Vagina (tissue), 2 donors: ENCODE measurements at regions not wholly inside any gene's neighbourhood (a gene's known extent, or its start where the extent isn't known, plus 50 kb on each side); places are given as distances from the start of the nearest gene placed in this dataset.
"Not testable (repeated sequence)": the region's sequence is repeated elsewhere in the genome, so short reads cannot be mapped to it uniquely, and the experiment has no call there.

ENCODE experiments used
- DNase-seq, 2 donors: peaks; one replicate each; pipeline ENCODE4 v3.0.0-alpha.2; 2017; ENCODE audit errors: extremely low spot score in 2 of 2
- H3K27ac ChIP-seq: fragments of 200-600 bp; sonication (generic); one replicate; pipeline ENCODE4 v1.5.1; 2019
- H3K27me3 ChIP-seq: fragments of 200-600 bp; sonication (generic); one replicate; pipeline ENCODE4 v1.5.1; 2019
- H3K36me3 ChIP-seq, 2 donors: fragments of 200-600 bp; sonication (generic); one replicate each; pipeline ENCODE4 v1.5.1; 2017 to 2019
- H3K4me1 ChIP-seq: fragments of 200-600 bp; sonication (generic); one replicate; pipeline ENCODE4 v1.5.1; 2019
- H3K4me3 ChIP-seq, 2 donors: fragments of 200-600 bp; sonication (generic); 1 replicate in 1 of 2; 2 replicates in 1 of 2; pipeline ENCODE4 v1.5.1; 2016 to 2019
- H3K9me3 ChIP-seq: fragments of 200-600 bp; sonication (generic); one replicate; pipeline ENCODE4 v1.5.1; 2019
- POLR2A ChIP-seq, 2 donors: fragments of 450-650 bp; IDR thresholded peaks; one replicate each; pipeline ENCODE4 v1.6.1; 2017; ENCODE audit warnings: antibody characterized with exemption in 2 of 2, mild to moderate bottlenecking in 2 of 2, moderate library complexity in 2 of 2
- POLR2AphosphoS5 ChIP-seq, 2 donors: sonication (generic); formaldehyde crosslinking; IDR thresholded peaks; one replicate each; pipeline ENCODE4 v1.9.0; 2017; ENCODE audit warnings: antibody characterized with exemption in 2 of 2, mild to moderate bottlenecking in 2 of 2, low read depth in 1 of 2; ENCODE audit not compliant: insufficient read depth in 1 of 2
- intact Hi-C: fragments of 100-400 bp; cut with DNase I; formaldehyde crosslinking; loops from one replicate; pipeline ENCODE4 v1.15.1; 2023
- TF ChIP-seq, protein P1 (sequence below), 3 experiments: fragments of 450-650 bp in 2 of 3; fragments of 200-600 bp in 1 of 3; sonication (generic) in 1 of 3; IDR thresholded peaks; one replicate each; pipeline ENCODE4 v1.5.1; 2017 to 2019; ENCODE audit warnings: antibody characterized with exemption in 3 of 3, mild to moderate bottlenecking in 2 of 3, moderate library complexity in 2 of 3

DNA sequence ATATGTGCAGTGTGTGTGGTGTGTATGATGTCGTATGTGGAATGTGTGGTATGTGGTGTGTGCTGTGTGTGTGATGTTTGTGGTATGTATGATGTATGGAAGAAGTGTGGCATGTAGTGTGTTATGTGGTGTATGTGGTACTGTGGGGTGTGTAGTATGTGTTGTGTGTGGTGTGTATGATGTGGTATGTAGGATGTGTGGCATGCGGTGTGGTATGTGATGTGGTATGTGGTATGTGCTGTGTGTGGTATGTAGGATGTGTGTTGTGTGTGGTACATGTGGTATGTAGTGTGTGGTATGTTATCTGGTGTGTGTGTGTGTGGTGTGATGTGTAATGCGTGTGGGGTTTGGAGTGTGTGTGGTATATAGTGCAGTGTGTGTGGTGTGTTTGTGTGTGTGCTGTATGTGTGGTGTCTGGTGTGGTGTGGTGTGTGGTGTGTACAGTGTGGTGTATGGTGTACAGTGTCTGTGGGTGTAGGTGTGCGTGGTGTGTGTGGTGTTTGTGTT, 129.6 kb downstream of the ATP6V0E2 start:
- Histone ChIP-seq H3K4me3 (no peak overlapping the region), H3K9me3 (no peaks in the 10 kb centered on the region), H3K4me1 (no peaks in the 10 kb centered on the region), H3K27me3 (no peaks in the 10 kb centered on the region), H3K36me3 (no peaks in the 10 kb centered on the region), H3K27ac (no peak overlapping the region)
- DNase-seq = no peak
- intact Hi-C loops = no loop called here
- TF ChIP-seq, protein P1, sequence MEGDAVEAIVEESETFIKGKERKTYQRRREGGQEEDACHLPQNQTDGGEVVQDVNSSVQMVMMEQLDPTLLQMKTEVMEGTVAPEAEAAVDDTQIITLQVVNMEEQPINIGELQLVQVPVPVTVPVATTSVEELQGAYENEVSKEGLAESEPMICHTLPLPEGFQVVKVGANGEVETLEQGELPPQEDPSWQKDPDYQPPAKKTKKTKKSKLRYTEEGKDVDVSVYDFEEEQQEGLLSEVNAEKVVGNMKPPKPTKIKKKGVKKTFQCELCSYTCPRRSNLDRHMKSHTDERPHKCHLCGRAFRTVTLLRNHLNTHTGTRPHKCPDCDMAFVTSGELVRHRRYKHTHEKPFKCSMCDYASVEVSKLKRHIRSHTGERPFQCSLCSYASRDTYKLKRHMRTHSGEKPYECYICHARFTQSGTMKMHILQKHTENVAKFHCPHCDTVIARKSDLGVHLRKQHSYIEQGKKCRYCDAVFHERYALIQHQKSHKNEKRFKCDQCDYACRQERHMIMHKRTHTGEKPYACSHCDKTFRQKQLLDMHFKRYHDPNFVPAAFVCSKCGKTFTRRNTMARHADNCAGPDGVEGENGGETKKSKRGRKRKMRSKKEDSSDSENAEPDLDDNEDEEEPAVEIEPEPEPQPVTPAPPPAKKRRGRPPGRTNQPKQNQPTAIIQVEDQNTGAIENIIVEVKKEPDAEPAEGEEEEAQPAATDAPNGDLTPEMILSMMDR (IDR thresholded peaks at IDR 0.05) = no peak
- no peak for TF ChIP-seq POLR2AphosphoS5 (IDR thresholded peaks at IDR 0.05; ENCODE audit: insufficient read depth in 1 of 2, low read depth in 1 of 2)
- no peak for TF ChIP-seq POLR2A (IDR thresholded peaks at IDR 0.05)

DNA sequence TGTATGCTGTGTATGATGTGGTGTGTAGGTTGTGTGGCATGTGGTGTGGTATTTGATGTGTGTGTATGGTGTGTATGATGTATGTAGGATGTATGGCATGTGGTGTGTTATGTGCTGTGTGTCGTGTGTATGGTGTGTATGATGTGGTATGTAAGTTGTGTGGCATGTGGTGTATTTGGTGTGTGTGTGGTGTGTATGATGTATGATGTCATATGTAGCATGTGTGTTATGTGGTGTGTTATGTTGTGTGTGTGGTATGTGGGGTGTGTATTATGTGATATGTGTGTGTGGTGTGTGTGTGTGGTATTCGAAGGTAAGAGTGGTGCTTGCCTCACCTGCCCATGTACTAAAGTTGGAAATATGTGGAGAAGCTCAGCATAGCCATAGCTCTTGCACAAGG, 130.2 kb downstream of the ATP6V0E2 start:
- intact Hi-C loops, H3K27ac ChIP-seq, H3K36me3 ChIP-seq, H3K4me3 ChIP-seq, H3K4me1 ChIP-seq, DNase-seq, H3K9me3 ChIP-seq, H3K27me3 ChIP-seq: not testable (repeated sequence)

DNA sequence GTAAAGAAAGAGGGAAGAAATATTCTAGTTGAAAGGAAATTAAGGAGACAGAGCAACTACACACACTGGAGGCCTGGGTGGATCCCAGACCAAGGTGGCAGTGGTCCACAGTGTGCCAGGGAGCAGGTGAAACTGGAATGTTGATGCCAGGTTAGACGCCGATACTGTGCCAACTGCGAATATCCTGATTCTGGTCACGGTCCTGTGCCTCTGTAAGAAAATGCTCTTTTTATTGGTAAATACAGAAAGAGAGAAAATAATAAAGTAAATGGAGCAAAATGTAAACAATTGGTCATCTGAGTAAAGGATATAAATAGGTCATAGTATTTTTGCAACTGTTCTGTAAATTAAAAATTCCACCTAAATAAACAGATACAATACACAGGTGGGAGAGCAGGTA, 131.1 kb downstream of the ATP6V0E2 start:
- H3K27me3 ChIP-seq, intact Hi-C loops, H3K4me3 ChIP-seq, DNase-seq, H3K4me1 ChIP-seq, H3K9me3 ChIP-seq, H3K27ac ChIP-seq, H3K36me3 ChIP-seq: not testable (repeated sequence)

DNA sequence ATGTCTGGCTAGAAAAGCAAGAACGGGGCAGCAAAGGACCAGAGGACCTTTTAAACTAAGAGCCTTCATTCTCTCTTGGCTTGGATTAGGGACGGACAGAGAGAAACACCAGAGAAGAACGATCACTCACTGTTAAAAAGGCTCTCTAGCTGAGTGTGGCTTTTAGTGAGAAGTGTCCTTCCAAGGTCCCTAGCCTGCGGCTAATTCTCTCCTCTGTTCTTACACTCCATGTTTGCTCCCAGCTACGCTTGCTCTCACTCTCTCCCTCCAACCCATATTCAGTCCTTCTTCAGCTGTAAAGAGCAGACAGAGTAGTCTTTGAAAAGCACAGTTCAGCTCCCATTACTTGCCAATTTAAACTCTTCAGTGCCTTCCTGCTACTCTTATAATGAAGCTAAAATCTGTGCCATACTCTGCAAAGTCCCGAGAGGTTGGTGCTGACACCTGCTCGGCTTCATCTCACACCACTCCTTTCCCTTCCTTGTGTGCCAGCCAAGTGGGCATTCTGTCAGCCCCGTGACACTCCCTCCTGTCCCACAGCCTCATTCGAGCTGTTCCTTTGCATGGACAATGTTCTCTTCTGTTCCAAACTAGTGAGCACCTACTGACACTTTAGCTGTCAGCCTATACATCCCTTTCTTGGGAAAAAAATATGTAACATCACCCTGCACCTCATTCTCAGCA, 136.0 kb downstream of the ATP6V0E2 start:
- intact Hi-C loops, H3K36me3 ChIP-seq, DNase-seq, H3K27ac ChIP-seq, H3K4me3 ChIP-seq, H3K4me1 ChIP-seq, H3K9me3 ChIP-seq, H3K27me3 ChIP-seq: not testable (repeated sequence)

DNA sequence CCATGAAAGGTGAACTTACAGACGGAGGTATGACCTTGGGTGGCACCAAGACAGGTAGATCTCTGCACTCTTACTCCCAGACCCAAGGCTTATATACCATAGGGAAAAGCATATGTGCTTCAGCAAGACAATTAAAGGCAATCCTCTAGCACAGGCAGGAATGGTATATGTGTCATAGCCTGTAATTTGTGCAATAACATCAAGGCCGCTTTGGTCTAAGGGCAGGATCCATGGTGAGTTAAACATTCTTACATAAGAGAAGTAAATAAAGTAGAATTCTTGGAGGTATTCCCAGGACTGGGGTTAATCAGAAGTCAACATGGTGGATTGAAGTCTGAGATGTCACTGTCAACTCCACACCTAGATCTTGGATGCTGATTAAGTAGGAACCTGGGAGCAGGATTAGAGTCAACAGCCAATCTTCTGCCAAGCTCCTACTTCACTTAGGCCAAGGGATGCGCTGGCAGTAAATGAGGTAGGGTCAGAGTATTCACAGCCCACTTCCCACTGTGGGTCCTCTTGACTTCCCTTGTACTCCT, 143.0 kb downstream of the ATP6V0E2 start:
- H3K4me3 ChIP-seq, H3K4me1 ChIP-seq, H3K36me3 ChIP-seq, H3K27me3 ChIP-seq, intact Hi-C loops, H3K27ac ChIP-seq, H3K9me3 ChIP-seq, DNase-seq: not testable (repeated sequence)

DNA sequence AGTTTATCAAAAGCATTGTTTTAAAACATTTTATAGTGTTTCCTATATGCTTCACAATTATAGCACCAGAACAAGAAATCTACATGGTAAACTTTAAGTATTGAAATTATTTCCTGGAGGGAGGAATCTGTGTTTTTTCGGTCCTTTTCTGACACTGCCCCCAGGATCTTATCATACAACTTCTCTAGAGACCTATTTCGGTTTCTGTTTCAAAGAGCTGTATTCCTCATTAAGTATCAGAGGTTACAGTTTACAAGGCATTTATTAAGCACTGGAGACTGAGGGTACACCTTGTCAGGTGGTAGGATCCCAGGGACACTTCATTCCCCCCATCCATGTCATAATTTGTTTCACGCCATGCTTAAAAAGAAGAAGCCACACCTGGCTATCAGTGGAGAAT, 146.4 kb downstream of the ATP6V0E2 start:
- H3K4me3 ChIP-seq, H3K9me3 ChIP-seq, intact Hi-C loops, H3K27me3 ChIP-seq, DNase-seq, H3K4me1 ChIP-seq, H3K36me3 ChIP-seq, H3K27ac ChIP-seq: not testable (repeated sequence)

DNA sequence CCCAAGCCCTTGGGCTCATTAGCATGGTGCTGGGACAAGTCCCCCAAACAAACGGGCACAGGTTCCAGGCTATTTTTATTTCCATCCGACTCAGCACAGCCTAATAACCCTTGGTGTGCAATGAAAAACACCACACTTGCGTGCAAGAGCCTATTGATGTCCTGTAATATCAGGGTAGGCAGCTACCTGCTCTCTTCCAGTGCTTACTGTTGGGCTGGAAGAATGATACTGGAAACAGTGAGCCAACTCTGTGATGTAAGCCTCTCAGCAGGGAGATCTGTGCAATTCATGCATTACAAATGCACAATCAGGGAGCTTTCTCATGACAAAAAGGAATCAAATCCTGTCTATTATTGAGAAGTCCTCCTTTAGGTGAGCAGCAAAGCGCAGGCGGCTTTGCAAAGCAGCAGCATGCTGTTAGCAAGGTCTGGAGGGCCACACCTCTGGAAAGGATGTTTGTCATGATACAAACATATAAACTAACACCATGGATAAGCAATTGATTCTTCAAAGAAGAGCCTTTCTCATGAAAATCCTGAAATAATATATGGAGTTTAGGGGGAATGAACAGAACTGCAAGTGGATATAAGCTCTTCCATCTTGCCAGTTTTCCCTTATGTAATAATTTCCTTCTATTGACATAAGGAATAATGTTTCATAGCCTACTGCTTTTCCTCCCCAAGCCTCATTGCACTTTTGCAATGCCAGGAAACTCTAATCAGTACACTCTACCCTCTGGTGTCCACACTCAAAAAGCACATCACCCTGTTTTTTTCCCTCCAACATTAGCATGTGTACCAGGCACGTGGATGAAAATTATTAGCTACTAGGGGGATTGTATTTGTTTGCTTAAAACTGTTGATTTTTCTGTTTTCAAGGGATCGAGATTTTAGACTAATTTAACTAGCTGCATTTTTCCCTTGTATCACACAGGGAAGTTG, 151.1 kb downstream of the ATP6V0E2 start:
- H3K27ac ChIP-seq, H3K4me3 ChIP-seq, intact Hi-C loops, H3K27me3 ChIP-seq, H3K36me3 ChIP-seq, H3K9me3 ChIP-seq, H3K4me1 ChIP-seq, DNase-seq: not testable (repeated sequence)

DNA sequence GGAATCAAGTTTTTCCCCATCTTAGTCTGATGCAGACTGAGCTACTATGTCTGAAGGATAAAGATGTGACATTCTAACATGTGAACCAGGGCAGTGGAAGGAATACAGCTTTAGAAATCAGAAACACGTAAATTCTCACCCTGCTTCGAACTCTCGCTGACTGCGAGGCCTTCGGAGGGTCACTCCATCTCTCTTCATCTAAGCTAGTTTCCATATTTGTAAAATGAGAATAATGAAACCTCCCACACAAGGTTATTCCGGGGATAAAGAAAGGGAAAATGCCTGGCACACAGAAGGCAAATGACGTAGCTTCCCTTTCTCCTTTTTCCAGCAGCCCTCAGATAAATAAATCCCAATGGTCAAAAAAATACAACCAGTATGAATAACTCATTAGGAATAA, 152.0 kb downstream of the ATP6V0E2 start:
- H3K27ac ChIP-seq, DNase-seq, intact Hi-C loops, H3K9me3 ChIP-seq, H3K36me3 ChIP-seq, H3K4me1 ChIP-seq, H3K4me3 ChIP-seq, H3K27me3 ChIP-seq: not testable (repeated sequence)

DNA sequence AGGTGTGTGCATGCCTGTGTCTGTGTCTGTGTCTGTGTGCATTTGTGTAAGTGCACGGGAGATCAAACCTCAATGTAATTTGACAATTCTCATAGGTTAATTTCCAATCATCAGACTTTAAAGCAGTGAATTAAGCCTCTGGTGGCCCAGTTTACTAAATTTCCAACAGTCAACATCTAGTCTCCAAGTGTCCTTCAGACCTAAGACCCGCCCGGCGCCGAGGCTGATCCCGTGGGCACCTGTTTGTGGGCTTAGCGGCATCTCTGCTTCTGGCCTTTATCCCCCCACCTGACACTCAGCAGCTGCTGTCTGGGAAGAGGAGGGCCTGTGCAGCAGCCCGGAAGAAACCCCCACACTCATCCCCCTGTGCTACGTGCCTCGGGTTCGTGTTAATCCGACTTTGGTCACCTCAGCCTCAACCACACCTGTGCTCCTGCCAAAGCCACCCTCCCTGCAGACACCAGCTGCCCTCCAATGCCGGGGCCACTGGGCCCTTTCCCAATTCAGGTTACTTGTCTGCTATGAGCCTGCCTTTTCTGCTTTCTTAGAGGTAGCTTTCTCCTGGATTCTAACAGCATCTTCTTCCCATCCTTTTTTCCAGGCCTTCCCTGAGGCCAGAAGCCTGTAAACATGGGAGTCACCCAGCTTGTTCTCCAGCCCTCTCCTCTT, 154.7 kb downstream of the ATP6V0E2 start:
- H3K27me3 ChIP-seq, intact Hi-C loops, DNase-seq, H3K4me1 ChIP-seq, H3K36me3 ChIP-seq, H3K27ac ChIP-seq, H3K4me3 ChIP-seq, H3K9me3 ChIP-seq: not testable (repeated sequence)

DNA sequence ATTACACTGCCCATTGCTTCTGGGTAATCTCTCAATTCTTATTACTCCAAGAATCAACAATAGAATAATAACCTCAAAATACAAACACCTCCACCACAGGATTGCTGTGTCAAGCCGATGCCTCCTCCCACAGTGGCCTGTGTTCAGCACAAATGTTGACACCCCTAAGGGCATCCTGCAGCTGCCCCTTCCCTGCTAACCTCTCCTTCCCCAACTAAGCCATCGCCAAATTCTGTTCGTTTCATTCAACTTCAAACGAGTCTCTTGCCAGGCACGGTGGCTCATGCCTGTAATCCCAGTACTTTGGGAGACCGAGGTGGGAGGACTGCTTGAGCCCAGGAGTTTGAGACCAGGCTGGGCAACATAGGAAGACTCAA, 155.2 kb downstream of the ATP6V0E2 start:
- DNase-seq, H3K27me3 ChIP-seq, H3K9me3 ChIP-seq, H3K36me3 ChIP-seq, intact Hi-C loops, H3K4me3 ChIP-seq, H3K4me1 ChIP-seq, H3K27ac ChIP-seq: not testable (repeated sequence)

DNA sequence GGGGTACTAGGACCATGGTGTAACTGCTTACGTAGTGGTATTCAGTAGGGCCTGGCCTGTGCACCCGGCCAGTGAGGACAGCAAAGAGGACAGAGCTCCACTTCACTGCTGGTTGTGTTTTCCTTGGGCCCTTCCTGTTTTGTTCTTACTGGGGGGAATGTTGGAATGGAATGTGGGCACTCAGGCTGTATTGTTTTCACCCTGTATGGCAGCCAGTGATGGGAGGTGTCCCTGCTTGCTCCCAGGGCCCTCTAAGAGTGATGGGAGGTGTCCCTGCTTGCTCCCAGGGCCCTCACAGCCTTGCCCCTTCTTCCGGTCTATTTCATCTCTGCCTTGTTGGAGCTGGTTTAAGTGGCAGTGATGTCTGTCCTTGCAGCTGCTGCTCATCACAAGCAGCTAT, 158.0 kb downstream of the ATP6V0E2 start:
- H3K36me3 ChIP-seq, H3K27me3 ChIP-seq, DNase-seq, intact Hi-C loops, H3K27ac ChIP-seq, H3K4me3 ChIP-seq, H3K9me3 ChIP-seq, H3K4me1 ChIP-seq: not testable (repeated sequence)

DNA sequence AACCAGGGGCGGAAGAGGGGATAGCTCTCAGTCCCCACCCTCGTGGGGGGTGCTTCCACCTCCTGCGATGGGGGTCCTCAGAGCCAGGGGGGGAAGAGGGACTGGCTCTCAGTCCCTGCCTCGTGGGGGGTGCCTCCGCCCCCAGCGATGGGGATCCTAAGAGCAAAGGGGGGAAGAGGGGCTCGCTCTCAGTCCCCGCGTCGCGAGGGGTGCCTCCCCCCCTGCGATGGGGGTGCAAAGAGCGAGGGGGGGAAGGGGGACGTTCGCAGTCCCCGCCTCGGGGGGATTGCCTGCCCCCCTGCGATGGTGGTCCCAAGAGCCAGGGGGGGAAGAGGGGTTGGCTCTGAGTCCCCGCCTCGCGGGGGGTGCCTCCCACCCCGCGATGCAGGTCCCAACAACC, 159.9 kb downstream of the ATP6V0E2 start:
- H3K4me1 ChIP-seq, intact Hi-C loops, H3K27me3 ChIP-seq, DNase-seq, H3K27ac ChIP-seq, H3K36me3 ChIP-seq, H3K4me3 ChIP-seq, H3K9me3 ChIP-seq: not testable (repeated sequence)
